GM12878 (cell line): ENCODE measurements at regions not wholly inside any gene's neighbourhood (a gene's known extent, or its start where the extent isn't known, plus 50 kb on each side); places are given as distances from the start of the nearest gene placed in this dataset.

ENCODE experiments used
- ATAC-seq: fragments of 200-7000 bp; cut with Tn5 transposase; 3 replicates; pipeline ENCODE4 v1.9.1; 2020; ENCODE audit warnings: mild to moderate bottlenecking, moderate library complexity
- BruUV-seq: library from RNA; stranded (reverse); fragments of 400-500 nt; replicated peaks from 2 replicates; lab custom pipeline; 2021; lab: Mats Ljungman, UMichigan
- CTCF ChIA-PET: fragments of 300-600 bp; sonication (Branson Sonifier 250); formaldehyde crosslinking; extraction: SDS; loops from one replicate; lab custom pipeline; 2021; ENCODE audit warnings: inconsistent platforms; lab: Yijun Ruan, JAX
- POLR2A ChIA-PET: fragments of 350-600 bp; formaldehyde crosslinking; extraction: SDS; loops from one replicate; lab custom pipeline; 2021; ENCODE audit warnings: inconsistent platforms; lab: Charles Lee
- RAD21 ChIA-PET: fragments of 300-600 bp; sonication (Branson Sonifier 250); formaldehyde crosslinking; loops from one replicate; lab custom pipeline; 2023; ENCODE audit warnings: antibody characterized with exemption; ENCODE audit not compliant: unreplicated experiment; lab: Charles Lee
- SMC1A ChIA-PET: fragments of 300-600 bp; sonication (Branson Sonifier 250); formaldehyde crosslinking; loops from one replicate; lab custom pipeline; 2023; ENCODE audit not compliant: unreplicated experiment, uncharacterized antibody; lab: Charles Lee
- DNase-seq: peaks from one replicate; pipeline ENCODE4 v3.0.0-alpha.2; 2011; ENCODE audit warnings: low read depth, low spot score
- FAIRE-seq: peaks from 3 replicates; lab custom pipeline; 2011; peaks lifted over from hg19 to GRCh38; lab: Jason Lieb, UNC
- H2AFZ ChIP-seq: 2 replicates; pipeline ENCODE4 v1.6.0; 2011; ENCODE audit warnings: low read depth, low read length, control low read depth; ENCODE audit not compliant: control insufficient read depth
- H3K27ac ChIP-seq: 2 replicates; pipeline ENCODE4 v1.5.1; 2011; ENCODE audit warnings: control low read depth; ENCODE audit not compliant: control insufficient read depth, insufficient read depth
- H3K27me3 ChIP-seq, 2 experiments: replicated peaks in 1 of 2; 2 replicates each; pipeline versions ENCODE4 v1.6.0 to v1.6.1; 2011; ENCODE audit warnings: low read length in 1 of 2; ENCODE audit not compliant: control insufficient read depth in 2 of 2, insufficient read depth in 2 of 2
- H3K36me3 ChIP-seq, 2 experiments: 2 replicates each; pipeline ENCODE4 v1.5.1; 2011; ENCODE audit warnings: low read length in 1 of 2; ENCODE audit not compliant: control insufficient read depth in 2 of 2, insufficient read depth in 2 of 2
- H3K4me1 ChIP-seq: 2 replicates; pipeline ENCODE4 v1.6.1; 2011; ENCODE audit warnings: mild to moderate bottlenecking, low read length, moderate library complexity, mixed read lengths; ENCODE audit not compliant: control insufficient read depth, insufficient read depth
- H3K4me2 ChIP-seq: 2 replicates; pipeline ENCODE4 v1.6.0; 2011; ENCODE audit warnings: control low read depth; ENCODE audit not compliant: control insufficient read depth, insufficient read depth
- H3K4me3 ChIP-seq: fragments of 200-600 bp; sonication (generic); 2 replicates; pipeline ENCODE4 v1.5.1; 2016
- H3K79me2 ChIP-seq: 2 replicates; pipeline ENCODE4 v1.6.0; 2011; ENCODE audit warnings: low read length; ENCODE audit not compliant: control insufficient read depth, insufficient read depth
- H3K9ac ChIP-seq: 2 replicates; pipeline ENCODE4 v1.8.0; 2011; ENCODE audit warnings: low read length, control low read depth, mixed read lengths; ENCODE audit not compliant: control insufficient read depth, insufficient read depth
- H3K9me3 ChIP-seq: replicated peaks from 3 replicates; pipeline ENCODE4 v1.5.1; 2011; ENCODE audit warnings: mild to moderate bottlenecking, low read length; ENCODE audit not compliant: control insufficient read depth, insufficient read depth
- H4K20me1 ChIP-seq: 2 replicates; pipeline ENCODE4 v1.6.0; 2011; ENCODE audit not compliant: control insufficient read depth, insufficient read depth
- ASH2L ChIP-seq: fragments of 300-600, 200-600 bp; sonication (generic); IDR thresholded peaks from 2 replicates; pipeline ENCODE4 v1.6.1; 2017; ENCODE audit warnings: low read depth, mild to moderate bottlenecking, borderline replicate concordance
- ATF7 ChIP-seq: fragments of 450-650 bp; IDR thresholded peaks from 2 replicates; pipeline ENCODE4 v1.6.1; 2016; ENCODE audit warnings: low read depth, mild to moderate bottlenecking
- DPF2 ChIP-seq: fragments of 450-650 bp; IDR thresholded peaks from 2 replicates; pipeline ENCODE4 v1.6.1; 2017; ENCODE audit warnings: mild to moderate bottlenecking
- IKZF1 ChIP-seq: fragments of 450-650 bp; conservative IDR thresholded peaks from 2 replicates; pipeline ENCODE4 v1.6.1; 2017; ENCODE audit warnings: antibody characterized with exemption, mild to moderate bottlenecking
- JUNB ChIP-seq: IDR thresholded peaks from 2 replicates; pipeline ENCODE4 v1.6.1; 2016; ENCODE audit warnings: antibody characterized with exemption, mild to moderate bottlenecking
- MYB ChIP-seq: fragments of 150-350 bp; IDR thresholded peaks from 2 replicates; pipeline ENCODE4 v1.6.1; 2014; ENCODE audit warnings: mild to moderate bottlenecking, low read depth, low read length, borderline replicate concordance
- NFXL1 ChIP-seq: fragments of 450-650 bp; IDR thresholded peaks from 2 replicates; pipeline ENCODE4 v1.6.1; 2017; ENCODE audit warnings: antibody characterized with exemption, mild to moderate bottlenecking, borderline replicate concordance
- SPI1 ChIP-seq: IDR thresholded peaks from 2 replicates; pipeline ENCODE4 v1.6.1; 2011; ENCODE audit warnings: low read depth, mild to moderate bottlenecking, low read length, moderate library complexity, borderline replicate concordance; ENCODE audit not compliant: insufficient read depth
- TCF3 ChIP-seq: IDR thresholded peaks from 2 replicates; pipeline ENCODE4 v1.6.1; 2012; ENCODE audit warnings: low read depth, mild to moderate bottlenecking, low read length, borderline replicate concordance; ENCODE audit not compliant: insufficient read depth
- WGBS: methylation state at CpG from one replicate; pipeline ENCODE4 v1.1.6; 2016; ENCODE audit warnings: low lambda C conversion rate; ENCODE audit not compliant: insufficient replicate concordance, insufficient coverage; ENCODE audit errors: missing lambda C conversion rate; 5-methylcytosine and 5-hydroxymethylcytosine counted together
- in situ Hi-C: fragments of 300-500 bp; cut with MboI; formaldehyde crosslinking; loops from 9 replicates; pipeline ENCODE4 v1.14.3; 2018; ENCODE audit warnings: mixed read lengths
- intact Hi-C: fragments of 100-400 bp; cut with micrococcal nuclease; formaldehyde crosslinking; loops from one replicate; pipeline ENCODE4 v1.14.2; 2022; ENCODE audit not compliant: unreplicated experiment
- TF ChIP-seq, protein P1 (sequence below): fragments of 450-650 bp; IDR thresholded peaks from 2 replicates; pipeline ENCODE4 v1.6.1; 2017; ENCODE audit warnings: low read depth, mild to moderate bottlenecking, moderate library complexity
- TF ChIP-seq, protein P2 (sequence below): IDR thresholded peaks from 2 replicates; pipeline ENCODE4 v1.6.1; 2012; ENCODE audit warnings: low read length, inconsistent platforms
- TF ChIP-seq, protein P3 (sequence below): IDR thresholded peaks from 2 replicates; pipeline ENCODE4 v1.6.1; 2012; ENCODE audit warnings: low read depth, low read length, improper control_type of control experiment
- TF ChIP-seq, protein P4 (sequence below): IDR thresholded peaks from 2 replicates; pipeline ENCODE4 v1.6.1; 2012; ENCODE audit warnings: low read depth, low read length, improper control_type of control experiment

DNA sequence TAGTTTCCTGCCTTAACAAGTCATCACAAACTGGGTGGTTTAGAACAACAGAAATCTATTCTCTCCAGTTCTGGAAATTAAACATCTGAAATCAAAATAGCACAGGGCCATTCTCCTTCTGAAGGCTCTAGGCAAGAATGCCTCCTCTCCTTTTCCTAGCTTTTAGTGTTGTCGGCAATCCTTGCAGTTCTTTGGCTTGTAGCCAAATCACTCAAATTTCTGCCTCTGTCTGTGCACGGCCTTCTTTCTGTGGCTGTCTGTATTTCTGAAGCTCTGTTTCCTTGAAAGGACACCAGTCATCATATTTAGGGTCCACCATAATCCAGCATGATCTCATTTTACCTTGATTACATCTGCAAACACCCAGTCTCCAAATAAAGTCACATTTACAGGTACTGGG lies 795.5 kb downstream of the METTL15 start:
- Histone ChIP-seq H3K9ac (no peak overlapping the region), H3K27ac (no peak overlapping the region), H3K9me3 (no peaks in the 10 kb centered on the region), H3K4me2 (no peak overlapping the region), H3K27me3 (no peaks in the 10 kb centered on the region), H3K79me2 (no peaks in the 10 kb centered on the region), H3K4me1 (no peaks in the 10 kb centered on the region), H3K4me3 (no peak overlapping the region), H3K36me3 (no peaks in the 10 kb centered on the region), H4K20me1 (no peaks in the 10 kb centered on the region), H2AFZ (no peak overlapping the region)
- ChIA-PET CTCF (no interaction called here), SMC1A (no interaction called here), POLR2A (no interaction called here), RAD21 (no interaction called here)
- WGBS, result 43% methylated on average over 2 of the region's 2 CpGs
- FAIRE-seq (no peak), DNase-seq (no peak), ATAC-seq (no peak)
- in situ Hi-C loops, result no loop called here
- intact Hi-C loops, result no loop called here
- TF ChIP-seq ASH2L (no peak), NFXL1 (no peak), IKZF1 (no peak), JUNB (no peak), ATF7 (no peak), MYB (no peak), SPI1 (no peak), DPF2 (no peak), TCF3 (no peak)
- TF ChIP-seq, protein P1, sequence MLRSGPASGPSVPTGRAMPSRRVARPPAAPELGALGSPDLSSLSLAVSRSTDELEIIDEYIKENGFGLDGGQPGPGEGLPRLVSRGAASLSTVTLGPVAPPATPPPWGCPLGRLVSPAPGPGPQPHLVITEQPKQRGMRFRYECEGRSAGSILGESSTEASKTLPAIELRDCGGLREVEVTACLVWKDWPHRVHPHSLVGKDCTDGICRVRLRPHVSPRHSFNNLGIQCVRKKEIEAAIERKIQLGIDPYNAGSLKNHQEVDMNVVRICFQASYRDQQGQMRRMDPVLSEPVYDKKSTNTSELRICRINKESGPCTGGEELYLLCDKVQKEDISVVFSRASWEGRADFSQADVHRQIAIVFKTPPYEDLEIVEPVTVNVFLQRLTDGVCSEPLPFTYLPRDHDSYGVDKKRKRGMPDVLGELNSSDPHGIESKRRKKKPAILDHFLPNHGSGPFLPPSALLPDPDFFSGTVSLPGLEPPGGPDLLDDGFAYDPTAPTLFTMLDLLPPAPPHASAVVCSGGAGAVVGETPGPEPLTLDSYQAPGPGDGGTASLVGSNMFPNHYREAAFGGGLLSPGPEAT, result no peak
- TF ChIP-seq, protein P2, sequence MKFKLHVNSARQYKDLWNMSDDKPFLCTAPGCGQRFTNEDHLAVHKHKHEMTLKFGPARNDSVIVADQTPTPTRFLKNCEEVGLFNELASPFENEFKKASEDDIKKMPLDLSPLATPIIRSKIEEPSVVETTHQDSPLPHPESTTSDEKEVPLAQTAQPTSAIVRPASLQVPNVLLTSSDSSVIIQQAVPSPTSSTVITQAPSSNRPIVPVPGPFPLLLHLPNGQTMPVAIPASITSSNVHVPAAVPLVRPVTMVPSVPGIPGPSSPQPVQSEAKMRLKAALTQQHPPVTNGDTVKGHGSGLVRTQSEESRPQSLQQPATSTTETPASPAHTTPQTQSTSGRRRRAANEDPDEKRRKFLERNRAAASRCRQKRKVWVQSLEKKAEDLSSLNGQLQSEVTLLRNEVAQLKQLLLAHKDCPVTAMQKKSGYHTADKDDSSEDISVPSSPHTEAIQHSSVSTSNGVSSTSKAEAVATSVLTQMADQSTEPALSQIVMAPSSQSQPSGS, result no peak
- TF ChIP-seq, protein P3, sequence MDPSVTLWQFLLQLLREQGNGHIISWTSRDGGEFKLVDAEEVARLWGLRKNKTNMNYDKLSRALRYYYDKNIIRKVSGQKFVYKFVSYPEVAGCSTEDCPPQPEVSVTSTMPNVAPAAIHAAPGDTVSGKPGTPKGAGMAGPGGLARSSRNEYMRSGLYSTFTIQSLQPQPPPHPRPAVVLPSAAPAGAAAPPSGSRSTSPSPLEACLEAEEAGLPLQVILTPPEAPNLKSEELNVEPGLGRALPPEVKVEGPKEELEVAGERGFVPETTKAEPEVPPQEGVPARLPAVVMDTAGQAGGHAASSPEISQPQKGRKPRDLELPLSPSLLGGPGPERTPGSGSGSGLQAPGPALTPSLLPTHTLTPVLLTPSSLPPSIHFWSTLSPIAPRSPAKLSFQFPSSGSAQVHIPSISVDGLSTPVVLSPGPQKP, result no peak
- TF ChIP-seq, protein P4, sequence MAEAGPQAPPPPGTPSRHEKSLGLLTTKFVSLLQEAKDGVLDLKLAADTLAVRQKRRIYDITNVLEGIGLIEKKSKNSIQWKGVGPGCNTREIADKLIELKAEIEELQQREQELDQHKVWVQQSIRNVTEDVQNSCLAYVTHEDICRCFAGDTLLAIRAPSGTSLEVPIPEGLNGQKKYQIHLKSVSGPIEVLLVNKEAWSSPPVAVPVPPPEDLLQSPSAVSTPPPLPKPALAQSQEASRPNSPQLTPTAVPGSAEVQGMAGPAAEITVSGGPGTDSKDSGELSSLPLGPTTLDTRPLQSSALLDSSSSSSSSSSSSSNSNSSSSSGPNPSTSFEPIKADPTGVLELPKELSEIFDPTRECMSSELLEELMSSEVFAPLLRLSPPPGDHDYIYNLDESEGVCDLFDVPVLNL, result no peak
- no TSS peak for BruUV-seq
